Kidney capillary endothelial cell (primary cell): ENCODE measurements at regions not wholly inside any gene's neighbourhood (a gene's known extent, or its start where the extent isn't known, plus 50 kb on each side); places are given as distances from the start of the nearest gene placed in this dataset.

ENCODE experiments used
- DNase-seq: peaks from one replicate; pipeline ENCODE4 v3.0.0-alpha.2; 2018; ENCODE audit warnings: low spot score

- no peak for DNase-seq
These were observed 292.2 kb upstream of the RAG2 start for GRCh38 chr11:36890121-36890679.

DNA sequence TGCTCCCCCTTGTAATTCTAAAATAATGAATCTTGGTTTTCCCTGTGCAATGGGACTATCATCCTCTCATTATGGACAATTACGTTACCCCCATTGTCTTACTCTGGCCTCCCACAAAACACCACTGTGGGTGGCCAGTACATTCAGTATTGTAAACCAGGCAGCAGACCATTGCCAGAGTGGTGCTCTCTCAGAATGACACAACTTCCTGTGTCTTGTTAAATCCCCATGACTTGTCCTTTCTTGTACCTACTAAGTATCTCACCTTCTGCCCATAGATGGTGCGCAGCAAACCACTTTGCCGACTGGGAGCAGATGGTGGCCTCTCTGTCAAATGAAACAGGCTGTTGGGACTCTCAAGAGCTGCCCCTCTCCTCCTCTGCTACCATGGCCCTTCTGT, 287.1 kb upstream of the RAG2 start:
- DNase-seq = no peak

- no peak for DNase-seq
These were observed 280.7 kb upstream of the RAG2 start for GRCh38 chr11:36878737-36879136.

DNA sequence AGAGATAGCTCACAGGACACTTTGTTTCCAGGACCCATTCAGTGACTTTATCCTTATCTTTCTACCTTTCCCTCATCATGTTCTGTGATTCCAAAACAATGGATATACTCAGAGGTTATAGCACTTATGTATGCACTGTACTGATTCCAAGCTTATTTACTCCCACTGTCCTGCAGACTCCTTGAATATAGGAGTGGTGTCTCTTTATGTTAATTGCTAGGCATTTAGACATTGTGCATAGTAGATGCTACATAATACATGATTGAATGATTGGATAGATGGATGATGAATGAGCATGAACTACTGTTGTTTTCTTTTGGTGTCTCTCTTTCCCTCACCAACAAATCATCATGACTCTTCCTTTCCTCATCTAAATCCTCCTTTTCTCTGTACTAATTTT, 279.1 kb upstream of the RAG2 start:
- DNase-seq = no peak

DNA sequence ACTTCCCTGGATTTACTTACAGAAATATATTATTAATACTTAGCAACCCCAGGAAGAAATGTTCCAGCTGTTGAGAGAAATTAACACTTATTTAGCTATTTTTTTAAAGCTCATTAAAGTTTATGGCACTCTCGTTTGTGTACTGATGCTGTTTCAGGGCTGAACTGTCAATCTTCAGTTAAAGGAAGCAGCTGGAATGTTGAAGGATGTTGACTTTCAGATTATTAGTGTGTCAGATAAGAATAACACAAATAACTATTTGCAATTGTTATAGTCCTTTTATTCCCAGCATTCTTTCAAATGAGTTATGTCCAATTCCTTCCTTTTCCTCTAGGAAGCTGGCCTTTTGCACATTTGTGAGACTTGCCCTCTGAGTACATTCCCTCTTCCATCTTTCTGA, 278.2 kb upstream of the RAG2 start:
- no peak for DNase-seq

- DNase-seq = no peak
These were observed 276.3 kb upstream of the RAG2 start for GRCh38 chr11:36874291-36874690.

- no peak for DNase-seq
These were observed 272.3 kb upstream of the RAG2 start for GRCh38 chr11:36870361-36870760.

- no peak for DNase-seq
These were observed 270.3 kb upstream of the RAG2 start for GRCh38 chr11:36868380-36868779.

DNA sequence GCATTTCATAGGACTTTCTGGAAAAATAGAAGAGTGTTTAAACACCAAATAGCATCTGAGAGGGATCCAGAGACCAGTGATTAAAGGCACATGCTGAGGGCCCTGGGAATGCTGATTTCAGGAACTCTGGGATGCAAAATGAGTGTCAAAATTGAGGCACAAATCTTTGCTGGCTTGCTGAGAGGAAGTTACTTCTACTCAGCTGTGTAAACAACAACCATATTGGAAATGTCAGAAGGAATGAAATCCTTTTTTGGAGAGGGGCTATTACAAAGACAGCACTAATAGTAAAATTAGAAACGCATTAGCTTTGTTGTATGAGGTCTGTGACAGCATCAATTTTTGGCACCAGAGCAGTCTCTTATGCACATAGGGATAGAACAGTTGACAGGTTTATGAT, 267.8 kb upstream of the RAG2 start:
- no peak for DNase-seq

GRCh38 chr11:36854875-36855274, 256.8 kb upstream of the RAG2 start:
- DNase-seq = no peak

DNA sequence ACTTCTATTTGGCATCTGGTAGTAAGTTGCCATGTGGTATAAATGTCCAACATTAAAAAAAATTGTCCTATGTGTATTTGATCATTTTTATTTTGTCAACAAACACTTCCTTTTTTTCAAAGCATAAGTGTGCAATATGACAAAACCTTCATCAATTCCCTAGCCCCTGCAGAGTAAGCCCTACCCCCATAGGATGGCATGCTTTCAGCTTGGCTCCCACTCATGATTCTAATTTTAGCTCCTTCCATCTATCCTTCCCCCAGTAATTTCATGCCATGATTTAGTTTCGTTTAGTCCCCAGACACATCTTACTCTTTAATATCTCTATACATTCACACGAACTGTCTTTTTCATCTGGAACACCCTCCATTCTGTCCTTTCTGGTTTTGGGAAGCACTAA, 250.6 kb upstream of the RAG2 start:
- DNase-seq = no peak

DNA sequence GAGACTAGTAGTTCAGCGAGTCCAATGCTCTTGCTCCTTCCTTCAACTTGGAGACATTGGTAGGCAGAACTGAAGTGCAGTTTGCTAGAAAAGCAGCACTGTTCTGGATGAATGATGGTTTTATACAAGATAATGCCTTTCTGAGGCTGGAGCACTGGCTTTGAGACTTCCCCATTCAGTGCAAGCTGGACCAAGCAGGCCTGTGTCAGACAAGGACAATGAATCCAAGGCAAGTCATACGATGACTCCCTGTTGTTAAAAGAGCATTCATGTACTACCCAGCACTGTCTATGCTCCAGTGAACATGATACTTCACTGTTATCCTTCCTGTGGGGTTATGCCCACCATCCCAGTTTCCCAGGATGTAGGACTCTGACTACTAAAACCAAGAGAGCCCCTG, 242.3 kb upstream of the RAG2 start:
- DNase-seq = no peak

GRCh38 chr11:36837831-36838437, 239.9 kb upstream of the RAG2 start:
- no peak for DNase-seq

DNA sequence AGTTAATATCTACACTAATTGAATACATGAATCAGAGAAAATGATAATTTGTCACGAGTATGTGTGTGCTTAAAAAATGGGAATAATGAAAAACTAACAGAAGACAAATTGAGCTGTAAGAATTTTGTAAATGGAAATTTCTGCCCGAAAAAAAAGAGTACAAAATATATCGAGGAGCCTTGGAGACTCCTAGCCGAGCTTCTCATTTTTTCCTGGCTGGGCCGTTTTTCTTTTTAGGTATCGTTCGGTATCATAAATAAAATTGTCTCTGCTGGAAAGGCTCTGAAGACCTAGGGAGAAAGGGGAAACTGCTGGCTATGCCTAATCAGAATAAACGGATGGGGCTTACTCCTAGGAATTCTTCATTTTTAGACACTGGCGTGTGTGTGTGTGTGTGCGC, 227.2 kb upstream of the RAG2 start:
- DNase-seq = no peak

GRCh38 chr11:36824349-36824748, 226.3 kb upstream of the RAG2 start:
- DNase-seq = no peak

DNA sequence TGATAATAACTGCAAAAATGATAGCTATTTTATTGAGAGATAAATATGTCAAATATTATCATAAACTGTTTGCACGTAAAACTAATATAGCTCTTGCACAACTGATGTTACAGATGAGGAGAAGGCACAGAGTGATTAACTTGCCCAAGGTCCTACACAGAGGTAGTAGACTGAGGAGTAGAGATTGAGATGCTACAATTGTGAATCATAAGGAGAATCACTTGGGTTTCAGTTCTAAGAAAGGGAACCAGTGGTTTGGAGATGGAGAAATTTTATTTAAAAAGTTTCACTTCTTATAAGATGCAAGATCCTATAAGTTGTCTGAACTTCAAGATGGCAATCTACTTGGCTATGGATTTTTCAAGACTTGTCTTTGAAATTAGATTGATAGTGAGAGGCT, 224.8 kb upstream of the RAG2 start:
- DNase-seq = no peak

GRCh38 chr11:36818410-36818809, 220.4 kb upstream of the RAG2 start:
- no peak for DNase-seq

DNA sequence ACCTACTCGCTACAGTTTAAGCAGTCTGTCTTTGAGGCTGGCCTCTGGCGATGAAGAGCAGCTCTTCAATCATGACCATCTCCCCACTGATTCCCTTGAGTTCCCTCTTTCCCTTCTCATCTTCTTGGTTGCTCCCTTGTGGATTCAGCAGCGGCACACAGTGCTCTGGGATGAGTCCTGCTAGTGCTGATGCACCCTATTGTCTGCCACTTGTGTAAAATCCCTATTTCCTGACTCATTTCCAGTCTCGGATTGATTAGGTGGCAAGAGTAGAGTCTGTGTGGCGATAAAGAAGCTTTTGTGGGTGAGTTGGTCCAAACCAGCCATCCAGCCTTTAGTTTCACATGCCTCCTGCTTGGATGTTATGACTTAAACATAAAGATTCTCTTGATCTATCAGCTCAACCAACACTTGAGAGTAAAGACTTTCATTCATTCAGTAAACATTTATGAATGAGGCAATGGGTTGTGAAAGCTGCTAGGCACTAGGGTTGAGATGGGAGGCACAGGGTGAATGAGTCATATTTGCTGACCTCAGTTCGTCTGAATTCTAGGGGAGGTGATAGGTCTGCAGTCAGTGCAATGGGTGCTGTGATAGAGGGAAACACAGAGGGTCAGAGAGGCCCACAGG, 219.4 kb upstream of the RAG2 start:
- DNase-seq = no peak

- DNase-seq = no peak
These were observed 211.3 kb upstream of the RAG2 start for GRCh38 chr11:36809303-36809702.

GRCh38 chr11:36807871-36808270, 209.8 kb upstream of the RAG2 start:
- DNase-seq = no peak

- no peak for DNase-seq
These were observed 205.0 kb upstream of the RAG2 start for GRCh38 chr11:36803084-36803483.

- DNase-seq = no peak
These were observed 195.2 kb upstream of the RAG2 start for GRCh38 chr11:36792996-36793914.

DNA sequence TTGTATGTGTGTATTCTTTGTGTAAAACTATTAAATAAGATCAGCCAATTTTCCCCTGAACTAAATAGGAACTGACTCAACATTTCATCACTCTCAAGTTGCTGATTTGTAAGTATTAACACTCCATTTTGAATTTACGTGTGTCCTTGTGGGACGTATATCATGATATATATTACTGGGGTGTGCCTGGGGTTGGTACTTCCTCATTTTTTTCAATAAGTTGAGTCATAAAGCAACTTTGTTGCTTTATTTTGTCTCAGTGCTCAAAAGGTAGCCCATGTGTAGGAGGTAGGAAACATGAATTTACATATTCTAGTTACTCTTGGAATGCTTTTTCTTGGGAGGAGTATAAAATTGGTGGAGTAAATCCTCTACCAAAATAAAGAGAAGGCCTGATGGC, 193.9 kb upstream of the RAG2 start:
- DNase-seq = no peak
